ENCODE measurements at regions not wholly inside any gene's neighbourhood (a gene's known extent, or its start where the extent isn't known, plus 50 kb on each side); places are given as distances from the start of the nearest gene placed in this dataset.

DNA sequence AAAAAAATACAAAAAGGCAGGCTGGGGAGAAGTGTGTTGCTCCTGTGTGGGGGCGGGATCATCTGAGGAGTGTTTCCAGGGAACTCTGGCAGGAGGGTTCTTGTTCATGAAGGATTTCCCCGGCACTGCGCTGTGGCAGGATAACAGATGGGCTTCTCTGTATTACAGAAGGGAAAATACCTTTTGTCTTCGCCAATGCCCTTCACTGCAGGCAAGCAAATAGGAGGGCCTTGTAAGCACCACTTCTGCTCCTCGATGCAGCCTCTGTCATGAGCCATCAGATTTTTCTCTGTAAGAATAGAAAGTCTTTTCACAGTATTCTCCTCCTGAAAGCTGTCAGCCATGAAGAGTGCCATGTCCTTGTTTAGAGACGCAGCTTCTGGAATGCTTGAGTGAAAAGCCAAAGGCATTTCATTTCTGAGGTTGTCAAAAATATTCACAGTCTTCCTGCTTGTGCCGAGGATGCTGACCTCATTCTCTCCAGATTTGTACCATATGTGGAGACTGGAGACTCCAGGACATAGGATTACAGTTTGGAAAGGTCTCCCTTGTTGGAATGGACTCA lies 294.0 kb downstream of the YTHDC2 start (continued):
- TF ChIP-seq, protein P1, sequence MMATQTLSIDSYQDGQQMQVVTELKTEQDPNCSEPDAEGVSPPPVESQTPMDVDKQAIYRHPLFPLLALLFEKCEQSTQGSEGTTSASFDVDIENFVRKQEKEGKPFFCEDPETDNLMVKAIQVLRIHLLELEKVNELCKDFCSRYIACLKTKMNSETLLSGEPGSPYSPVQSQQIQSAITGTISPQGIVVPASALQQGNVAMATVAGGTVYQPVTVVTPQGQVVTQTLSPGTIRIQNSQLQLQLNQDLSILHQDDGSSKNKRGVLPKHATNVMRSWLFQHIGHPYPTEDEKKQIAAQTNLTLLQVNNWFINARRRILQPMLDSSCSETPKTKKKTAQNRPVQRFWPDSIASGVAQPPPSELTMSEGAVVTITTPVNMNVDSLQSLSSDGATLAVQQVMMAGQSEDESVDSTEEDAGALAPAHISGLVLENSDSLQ (IDR thresholded peaks at IDR 0.05): no peak
- TF ChIP-seq POLR2AphosphoS5 (IDR thresholded peaks at IDR 0.05; ENCODE audit: control insufficient read depth, insufficient read depth, low read depth, low read length) (no peak), HNRNPLL (IDR thresholded peaks at IDR 0.05; ENCODE audit: low read depth, low read length, poor library complexity, severe bottlenecking) (no peak)
- TF ChIP-seq, protein P2, sequence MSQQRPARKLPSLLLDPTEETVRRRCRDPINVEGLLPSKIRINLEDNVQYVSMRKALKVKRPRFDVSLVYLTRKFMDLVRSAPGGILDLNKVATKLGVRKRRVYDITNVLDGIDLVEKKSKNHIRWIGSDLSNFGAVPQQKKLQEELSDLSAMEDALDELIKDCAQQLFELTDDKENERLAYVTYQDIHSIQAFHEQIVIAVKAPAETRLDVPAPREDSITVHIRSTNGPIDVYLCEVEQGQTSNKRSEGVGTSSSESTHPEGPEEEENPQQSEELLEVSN (IDR thresholded peaks at IDR 0.05; ENCODE audit: borderline replicate concordance in 1 of 2, extremely low read depth in 1 of 2, insufficient read depth in 1 of 2, insufficient read length in 1 of 2, low read depth in 1 of 2, low read length in 1 of 2, poor library complexity in 1 of 2, severe bottlenecking in 1 of 2): no peak

DNA sequence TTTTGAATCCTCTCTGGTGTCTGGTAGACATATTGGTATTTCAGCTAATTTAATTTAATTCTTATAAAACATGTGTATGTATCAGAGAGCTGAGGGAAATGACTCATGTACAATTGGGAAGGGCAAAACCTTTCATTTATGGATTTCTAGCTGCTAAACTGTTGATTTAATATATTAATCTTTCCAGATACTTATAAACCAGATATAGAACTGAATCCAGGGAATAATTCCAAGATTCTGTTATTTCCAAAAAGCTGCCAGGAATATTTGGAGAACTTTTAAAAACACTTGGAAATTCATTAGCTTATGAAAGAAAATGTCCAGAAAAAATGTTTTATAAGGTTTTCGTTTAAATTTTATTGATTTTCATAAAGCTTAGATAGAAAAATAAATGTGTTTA lies 295.5 kb downstream of the YTHDC2 start:
- H3K4me2 ChIP-seq (ENCODE audit: insufficient read depth, low read length): no peak overlapping the region
- no peaks in the 10 kb centered on the region for H3K79me2 ChIP-seq (ENCODE audit: control insufficient read depth, insufficient read depth, low read length)
- WGBS (ENCODE audit: insufficient coverage, low coverage, missing lambda C conversion rate): 0% methylated on average over 1 of the region's 1 CpG
- ChIA-PET POLR2A (no interaction called here), CTCF (ENCODE audit: low intra/inter-chr PET ratio) (no interaction called here)
- no peak overlapping the region for H3K27ac ChIP-seq (ENCODE audit: extremely low read depth, low read depth, low read length)
- no peaks in the 10 kb centered on the region for H3K4me1 ChIP-seq (replicated peaks in 1 of 2; ENCODE audit: control insufficient read depth in 2 of 2, insufficient read depth in 2 of 2, low read length in 2 of 2)
- intact Hi-C loops (cut with micrococcal nuclease): no loop called here
- H3K9me1 ChIP-seq (ENCODE audit: control insufficient read depth, insufficient read depth, low read length): no peaks in the 10 kb centered on the region
- H3K27me3 ChIP-seq (ENCODE audit: control insufficient read depth in 2 of 2, insufficient read depth in 2 of 2, low read length in 2 of 2): no peaks in the 10 kb centered on the region
- TF ChIP-seq ARID2 (IDR thresholded peaks at IDR 0.05) (no peak), BRF1 (IDR thresholded peaks at IDR 0.05; ENCODE audit: borderline replicate concordance, extremely low read depth, insufficient read length) (no peak), ZBTB17 (CRISPR knock-in tag; IDR thresholded peaks at IDR 0.05) (no peak)
- no peak for FAIRE-seq
- ATAC-seq: no peak
- no peaks in the 10 kb centered on the region for H4K20me1 ChIP-seq (replicated peaks; ENCODE audit: control insufficient read depth, insufficient read depth, low read length)
- no peak overlapping the region for H3K4me3 ChIP-seq
- in situ Hi-C loops (cut with MboI): no loop called here
- H3K9ac ChIP-seq (ENCODE audit: insufficient read depth in 1 of 2, low read depth in 2 of 2, low read length in 2 of 2): no peak overlapping the region
- H2AFZ ChIP-seq (ENCODE audit: low read depth, low read length): no peak overlapping the region
- H3K36me3 ChIP-seq (ENCODE audit: control insufficient read depth, insufficient read depth, low read length): no peaks in the 10 kb centered on the region
- no TSS peak for BruUV-seq (replicated peaks)
- DNase-seq (ENCODE audit: extremely low read depth in 1 of 4, low spot score in 3 of 4): no peak
- H3K9me3 ChIP-seq (replicated peaks; ENCODE audit: control insufficient read depth, insufficient read depth, low read depth, low read length): peaks cover 2% of the 10 kb centered on the region; the same call in 1 of the 2 replicates
